NCI-H2196 treated with DMSO at 0.1 percent for 48 hours (cell line): ENCODE measurements at regions not wholly inside any gene's neighbourhood (a gene's known extent, or its start where the extent isn't known, plus 50 kb on each side); places are given as distances from the start of the nearest gene placed in this dataset.
"Not testable (repeated sequence)": the region's sequence is repeated elsewhere in the genome, so short reads cannot be mapped to it uniquely, and the experiment has no call there.

Source experiments
- DNase-seq: peaks from one replicate; lab custom pipeline; 2025; ENCODE audit not compliant: unreplicated experiment; lab: John Stamatoyannopoulos, UW

GRCh38 chr4:135447598-135447997, 1246.0 kb upstream of the PABPC4L start:
- not testable (repeated sequence) for DNase-seq

- DNase-seq = no peak
These were observed 1233.3 kb upstream of the PABPC4L start for GRCh38 chr4:135434936-135435335.

- no peak for DNase-seq
These were observed 1227.9 kb upstream of the PABPC4L start for GRCh38 chr4:135429528-135429927.

GRCh38 chr4:135418353-135418752, 1216.8 kb upstream of the PABPC4L start:
- no peak for DNase-seq

- no peak for DNase-seq
These were observed 1210.6 kb upstream of the PABPC4L start for GRCh38 chr4:135412213-135412612.

GRCh38 chr4:135411251-135411650, 1209.7 kb upstream of the PABPC4L start:
- no peak for DNase-seq

GRCh38 chr4:135409261-135409660, 1207.7 kb upstream of the PABPC4L start:
- not testable (repeated sequence) for DNase-seq

- DNase-seq = no peak
These were observed 1206.5 kb upstream of the PABPC4L start for GRCh38 chr4:135408109-135408508.

GRCh38 chr4:135406597-135406996, 1205.0 kb upstream of the PABPC4L start:
- DNase-seq = not testable (repeated sequence)

GRCh38 chr4:135385830-135386581, 1184.4 kb upstream of the PABPC4L start:
- no peak for DNase-seq

- DNase-seq = no peak
These were observed 1182.0 kb upstream of the PABPC4L start for GRCh38 chr4:135383356-135384288.

- no peak for DNase-seq
These were observed 1180.8 kb upstream of the PABPC4L start for GRCh38 chr4:135382280-135382959.

- no peak for DNase-seq
These were observed 1170.5 kb upstream of the PABPC4L start for GRCh38 chr4:135372131-135372530.

GRCh38 chr4:135371137-135371536, 1169.5 kb upstream of the PABPC4L start:
- DNase-seq = no peak

- no peak for DNase-seq
These were observed 1167.2 kb upstream of the PABPC4L start for GRCh38 chr4:135368831-135369230.

GRCh38 chr4:135365065-135365464, 1163.5 kb upstream of the PABPC4L start:
- no peak for DNase-seq

GRCh38 chr4:135359128-135359527, 1157.5 kb upstream of the PABPC4L start:
- DNase-seq = no peak

GRCh38 chr4:135357091-135357490, 1155.5 kb upstream of the PABPC4L start:
- DNase-seq = no peak

GRCh38 chr4:135354876-135355275, 1153.3 kb upstream of the PABPC4L start:
- no peak for DNase-seq

GRCh38 chr4:135353008-135353407, 1151.4 kb upstream of the PABPC4L start:
- DNase-seq = no peak

GRCh38 chr4:135344492-135344891, 1142.9 kb upstream of the PABPC4L start:
- DNase-seq = no peak
